ENCODE measurements at regions not wholly inside any gene's neighbourhood (a gene's known extent, or its start where the extent isn't known, plus 50 kb on each side); places are given as distances from the start of the nearest gene placed in this dataset.
"Not testable (repeated sequence)": the region's sequence is repeated elsewhere in the genome, so short reads cannot be mapped to it uniquely, and the experiment has no call there.

DNA sequence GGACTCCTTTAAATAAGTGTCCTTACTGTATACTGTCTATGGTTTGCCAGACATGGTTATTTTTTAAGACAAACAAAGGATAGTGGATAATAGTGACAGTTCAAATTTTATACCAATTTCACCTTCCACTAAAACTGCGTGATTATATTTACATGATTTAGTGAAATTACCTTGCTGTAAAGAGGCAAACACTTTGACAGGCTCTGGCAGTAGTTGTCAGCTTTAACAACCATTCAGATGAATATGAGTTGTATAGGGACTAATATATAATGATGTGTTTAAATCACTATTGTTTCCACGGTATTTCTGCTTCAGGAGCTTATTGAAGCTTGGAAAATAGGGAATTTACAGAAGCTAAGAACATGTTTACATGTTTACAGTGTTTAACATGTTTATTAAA, 1364.0 kb downstream of the FSCB start:
- DNase-seq = no peak

- no peak for DNase-seq
These were observed 1365.4 kb downstream of the FSCB start for GRCh38 chr14:43141636-43142191.

DNA sequence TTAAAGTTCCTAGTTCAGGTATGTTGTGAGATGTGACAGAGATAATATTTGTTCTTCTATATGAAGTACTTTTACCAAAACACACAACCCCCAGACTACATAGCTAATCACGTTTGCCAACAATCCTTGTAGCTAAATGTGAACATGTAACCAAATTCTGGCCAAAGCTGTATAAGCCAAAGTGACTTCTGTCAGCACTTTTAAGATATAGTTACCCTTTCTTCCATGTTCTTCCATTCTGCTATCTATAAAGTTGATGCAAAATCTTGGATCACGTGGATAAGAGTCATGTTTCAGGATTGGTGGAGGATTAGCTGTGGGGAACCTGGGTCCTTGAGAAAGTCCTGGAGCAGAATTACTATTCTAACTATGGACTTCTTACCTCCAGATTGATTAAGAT, 1366.6 kb downstream of the FSCB start:
- no peak for DNase-seq

GRCh38 chr14:43135877-43136411, 1371.1 kb downstream of the FSCB start:
- no peak for DNase-seq

GRCh38 chr14:43132441-43132840, 1374.6 kb downstream of the FSCB start:
- no peak for DNase-seq

DNA sequence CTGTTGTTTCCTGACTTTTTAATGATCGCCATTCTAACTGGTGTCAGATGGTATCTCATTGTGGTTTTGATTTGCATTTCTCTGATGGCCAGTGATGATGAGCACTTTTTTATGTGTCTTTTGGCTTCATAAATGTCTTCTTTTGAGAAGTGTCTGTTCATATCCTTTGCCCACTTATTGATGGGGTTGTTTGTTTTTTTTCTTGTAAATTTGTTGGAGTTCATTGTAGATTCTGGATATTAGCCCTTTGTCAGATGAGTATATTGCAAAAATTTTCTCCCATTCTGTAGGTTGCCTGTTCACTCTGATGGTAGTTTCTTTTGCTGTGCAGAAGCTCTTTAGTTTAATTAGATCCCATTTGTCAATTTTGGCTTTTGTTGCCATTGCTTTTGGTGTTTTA, 1378.7 kb downstream of the FSCB start:
- DNase-seq = not testable (repeated sequence)

- not testable (repeated sequence) for DNase-seq
These were observed 1379.2 kb downstream of the FSCB start for GRCh38 chr14:43127874-43128273.

DNA sequence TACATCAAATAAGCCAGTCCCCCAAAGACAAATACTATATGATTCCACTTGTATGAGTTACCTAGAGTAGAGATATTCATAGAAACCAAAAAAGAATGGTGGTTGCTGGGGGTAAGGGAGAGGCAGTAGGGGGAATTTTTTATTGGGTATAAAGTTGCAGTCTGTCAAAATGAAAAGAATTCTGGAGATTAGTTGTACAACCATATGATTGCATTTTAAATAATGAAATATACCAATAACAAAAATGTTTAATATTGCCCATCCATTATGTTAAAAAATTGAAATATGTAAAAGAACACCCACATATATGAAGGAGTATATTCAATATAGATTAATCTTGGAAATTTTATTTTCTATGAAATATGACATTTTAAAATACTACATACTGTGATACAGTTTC, 1383.5 kb downstream of the FSCB start:
- DNase-seq = no peak

DNA sequence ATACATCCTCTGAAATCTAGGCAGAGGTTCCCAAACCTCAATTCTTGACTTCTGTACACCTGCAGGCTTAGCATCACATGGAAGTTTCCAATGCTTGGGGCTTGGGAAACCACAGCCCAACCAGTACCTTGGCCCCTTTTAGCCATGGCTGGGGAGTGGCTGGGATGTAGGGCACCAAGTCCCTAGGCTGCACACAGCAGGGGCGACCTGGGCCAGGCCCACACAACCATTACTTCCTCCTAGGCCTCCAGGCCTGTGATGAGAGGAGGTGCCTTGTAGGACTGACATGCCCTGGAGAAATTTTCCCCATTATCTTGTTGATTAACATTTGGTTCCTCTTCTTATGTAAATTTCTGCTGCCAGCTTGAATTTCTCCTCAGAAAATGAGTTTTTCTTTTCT, 1387.4 kb downstream of the FSCB start:
- DNase-seq = no peak

GRCh38 chr14:43116341-43116740, 1390.7 kb downstream of the FSCB start:
- DNase-seq = no peak

DNA sequence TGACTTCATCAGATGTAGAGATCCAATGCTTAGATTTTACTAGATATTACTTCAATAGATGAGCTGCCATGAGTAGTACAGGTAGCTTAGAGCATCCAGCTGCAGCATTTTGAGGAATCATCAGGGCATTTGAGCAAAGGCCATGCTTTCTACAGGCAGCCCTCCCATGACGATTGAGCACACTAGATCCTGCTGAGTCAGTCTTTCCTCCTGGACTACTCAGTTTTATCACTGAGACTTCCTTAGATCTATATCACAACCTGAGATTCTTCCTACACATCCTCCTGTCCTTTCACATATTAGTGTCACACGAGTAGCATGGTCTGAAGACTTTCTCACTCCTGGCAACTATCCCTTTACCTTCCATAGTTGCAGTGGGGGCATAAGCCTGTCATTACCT, 1401.8 kb downstream of the FSCB start:
- DNase-seq = no peak

DNA sequence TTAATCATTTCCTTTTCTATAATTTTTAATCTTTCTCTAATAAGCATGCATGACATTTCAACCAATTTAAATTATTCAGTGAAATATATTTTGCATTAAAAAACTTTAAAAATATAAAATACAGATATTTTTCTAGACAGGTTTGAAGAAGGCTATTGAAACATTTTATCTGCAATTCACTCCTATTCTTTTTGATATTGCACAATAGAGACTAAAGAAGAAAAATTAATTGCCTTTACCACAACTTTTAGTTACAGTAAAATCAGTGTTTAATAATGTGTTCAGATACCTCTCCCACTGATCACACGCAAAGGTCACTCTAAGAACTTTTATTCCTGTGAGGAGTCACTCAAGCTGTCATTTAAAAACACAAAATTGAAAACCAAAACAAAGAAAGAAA, 1416.7 kb downstream of the FSCB start:
- DNase-seq = no peak

DNA sequence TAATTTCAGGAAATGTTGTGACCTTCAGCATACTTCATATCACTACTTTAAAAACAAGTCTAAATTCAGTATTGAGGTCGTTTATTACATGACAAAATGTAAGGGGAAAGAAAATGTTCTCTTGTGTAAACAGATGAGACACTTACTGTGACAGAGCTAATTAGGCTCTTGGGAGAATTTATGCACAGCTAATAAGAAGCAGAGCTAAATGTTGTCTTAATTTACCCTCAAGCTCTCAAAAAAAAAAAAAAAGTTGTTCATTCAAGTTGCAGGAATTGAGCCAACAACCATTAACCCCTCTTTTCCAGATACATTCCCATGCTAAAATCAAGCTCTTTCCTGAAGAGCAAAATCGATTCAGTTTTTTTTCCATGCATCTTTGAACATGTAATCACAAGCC, 1419.4 kb downstream of the FSCB start:
- no peak for DNase-seq

- no peak for DNase-seq
These were observed 1421.3 kb downstream of the FSCB start for GRCh38 chr14:43085819-43086218.

GRCh38 chr14:43067372-43067771, 1439.7 kb downstream of the FSCB start:
- DNase-seq = not testable (repeated sequence)

DNA sequence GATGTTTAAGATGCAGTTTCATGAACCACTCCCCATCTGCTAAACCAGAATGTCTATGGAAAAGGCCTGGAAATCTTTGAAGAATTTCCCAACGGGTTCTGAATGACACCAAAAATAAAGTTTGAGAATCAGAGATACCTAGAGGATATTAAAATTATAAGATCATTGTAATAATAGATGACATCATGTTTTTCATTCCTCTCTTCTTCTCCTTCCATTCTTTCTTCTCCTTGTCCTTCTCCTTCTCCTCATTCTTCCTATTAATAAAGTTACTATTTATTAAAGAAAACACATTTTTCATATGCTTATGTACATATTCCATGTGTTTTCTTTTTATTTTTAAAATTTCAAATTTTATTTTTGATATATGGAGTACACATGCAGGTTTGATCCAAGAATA, 1449.4 kb downstream of the LRFN5 start:
- no peak for DNase-seq

DNA sequence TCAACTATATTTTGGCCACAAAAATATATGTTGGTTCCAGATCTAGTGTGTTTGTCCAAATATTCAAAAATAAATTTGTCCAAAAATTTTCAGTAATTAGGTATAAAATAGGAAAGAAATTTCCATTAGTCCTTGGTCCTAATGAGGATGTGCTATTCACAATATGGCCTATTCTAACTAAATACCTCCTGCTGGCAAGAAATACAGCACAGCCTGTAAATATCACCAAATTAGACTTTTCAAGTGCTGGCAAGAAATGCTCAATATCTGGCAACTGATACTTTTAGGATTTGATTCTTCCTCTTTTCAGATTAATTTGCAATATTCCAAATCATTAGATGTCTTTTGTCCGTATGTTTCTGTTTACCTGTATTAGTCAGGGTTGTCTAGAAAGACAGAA, 1446.2 kb downstream of the LRFN5 start:
- no peak for DNase-seq

- no peak for DNase-seq
These were observed 1437.2 kb downstream of the LRFN5 start for GRCh38 chr14:43043850-43044249.

DNA sequence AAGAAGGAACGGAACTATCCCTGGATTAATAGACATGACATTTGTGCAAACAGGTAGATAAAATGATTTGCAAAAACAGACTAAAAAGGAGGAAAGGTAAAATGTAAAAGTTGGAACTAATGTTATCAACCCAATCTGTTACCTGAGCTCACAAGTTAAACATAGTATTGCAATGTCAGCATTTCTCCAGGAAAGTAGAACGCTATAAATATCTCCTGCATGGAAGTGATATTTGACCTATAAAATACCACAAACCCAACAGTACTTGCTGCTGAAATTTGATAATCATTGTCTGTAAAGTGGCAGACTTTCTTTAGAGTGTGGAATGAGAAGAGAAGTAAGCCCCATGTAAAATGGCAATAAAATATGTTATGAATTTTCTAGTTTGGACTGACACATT, 1435.7 kb downstream of the LRFN5 start:
- no peak for DNase-seq

DNA sequence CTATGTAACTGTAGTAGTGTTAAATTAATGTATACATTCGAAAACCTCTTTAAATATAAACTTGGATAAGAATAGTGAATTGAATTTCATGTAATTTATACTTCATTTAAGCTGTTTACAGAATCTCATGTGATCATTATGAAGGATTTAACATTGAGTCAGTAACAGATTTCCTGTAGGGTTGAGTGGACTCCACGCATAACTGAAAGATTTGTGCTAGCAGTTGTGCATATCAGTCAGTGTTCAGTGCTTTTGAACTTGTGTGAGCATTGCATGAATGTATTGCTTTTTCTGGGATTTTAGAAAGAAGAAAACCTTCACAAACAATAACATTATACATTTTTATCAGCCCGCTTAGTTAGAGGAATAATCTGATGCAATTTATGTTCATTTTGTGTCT, 1435.3 kb downstream of the LRFN5 start:
- no peak for DNase-seq

- no peak for DNase-seq
These were observed 1434.5 kb downstream of the LRFN5 start for GRCh38 chr14:43041207-43041606.

DNA sequence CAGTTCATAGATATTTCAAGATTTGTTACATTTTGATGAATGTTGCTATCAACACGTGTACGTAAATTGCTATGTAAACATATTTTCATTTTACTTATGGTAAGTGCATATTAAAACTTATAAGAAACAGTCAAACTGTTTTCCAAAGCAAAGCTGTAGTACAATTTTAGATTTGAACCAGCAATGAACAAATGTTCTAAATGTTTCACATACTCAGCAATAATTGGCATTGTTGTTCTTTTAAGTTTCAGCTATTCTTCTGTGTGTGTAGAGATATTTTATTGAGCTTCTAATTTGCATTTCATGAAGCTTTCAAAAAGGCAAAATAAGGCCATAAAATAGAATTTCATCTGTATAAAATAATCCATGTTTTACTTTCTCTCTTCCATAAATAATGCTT, 1433.2 kb downstream of the LRFN5 start:
- no peak for DNase-seq

DNA sequence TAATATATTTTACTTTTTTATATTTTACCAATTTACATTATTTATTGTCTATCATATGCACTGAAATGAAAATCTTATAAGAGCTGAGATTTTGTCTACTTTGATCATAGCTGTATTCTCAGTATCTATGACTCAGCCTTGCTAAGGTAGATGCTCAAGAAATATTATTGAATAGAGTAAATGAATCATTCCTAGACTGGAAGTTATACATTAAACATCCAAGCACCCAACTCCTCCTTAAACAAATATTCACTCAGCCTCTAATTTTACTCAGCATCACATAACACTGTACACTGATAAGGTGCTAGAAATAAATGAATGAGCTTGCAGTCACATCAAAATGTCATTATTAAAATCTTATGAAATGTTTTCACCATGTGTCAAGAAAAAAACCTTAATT, 1424.9 kb downstream of the LRFN5 start:
- no peak for DNase-seq

DNA sequence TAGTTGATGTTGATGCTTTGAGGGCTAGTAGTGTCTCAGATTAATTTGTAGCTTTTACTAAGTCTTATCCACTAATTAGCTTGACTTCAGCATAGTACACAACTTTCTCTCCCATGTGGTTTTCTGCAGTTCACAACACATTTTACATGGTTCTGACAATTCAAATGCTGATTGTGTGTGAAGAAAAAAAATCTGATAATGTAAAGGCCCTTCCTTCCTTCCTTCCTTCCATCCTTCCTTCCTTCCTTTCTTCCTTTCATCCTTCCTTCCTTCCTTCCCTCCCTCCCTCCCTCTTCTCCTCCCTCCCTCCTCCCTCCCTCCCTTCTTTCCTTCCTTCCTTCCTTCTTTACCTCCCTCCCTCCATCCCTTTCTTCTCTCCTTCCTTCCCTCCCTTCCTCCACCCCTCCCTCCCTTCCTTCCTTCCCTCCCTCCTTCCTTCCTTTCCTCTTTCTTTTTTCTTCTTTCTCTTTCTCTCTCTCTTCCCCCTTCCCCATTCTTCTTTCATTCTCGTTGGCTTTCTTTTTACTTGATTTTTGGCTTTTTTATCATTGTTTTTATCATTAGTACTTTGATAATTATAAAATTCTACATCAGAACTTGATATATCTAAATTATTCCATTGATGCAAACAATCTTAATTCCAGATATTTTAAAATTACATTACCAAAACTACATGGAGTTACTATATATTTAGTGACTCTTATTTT, 1415.6 kb downstream of the LRFN5 start:
- DNase-seq = no peak

- no peak for DNase-seq
These were observed 1413.2 kb downstream of the LRFN5 start for GRCh38 chr14:43019826-43020225.
